ENCODE measurements at regions not wholly inside any gene's neighbourhood (a gene's known extent, or its start where the extent isn't known, plus 50 kb on each side); places are given as distances from the start of the nearest gene placed in this dataset.
A peak's percentile ranks its signal among the peaks of the same experiment; 100 is the strongest.
"Not testable (repeated sequence)": the region's sequence is repeated elsewhere in the genome, so short reads cannot be mapped to it uniquely, and the experiment has no call there.

DNA sequence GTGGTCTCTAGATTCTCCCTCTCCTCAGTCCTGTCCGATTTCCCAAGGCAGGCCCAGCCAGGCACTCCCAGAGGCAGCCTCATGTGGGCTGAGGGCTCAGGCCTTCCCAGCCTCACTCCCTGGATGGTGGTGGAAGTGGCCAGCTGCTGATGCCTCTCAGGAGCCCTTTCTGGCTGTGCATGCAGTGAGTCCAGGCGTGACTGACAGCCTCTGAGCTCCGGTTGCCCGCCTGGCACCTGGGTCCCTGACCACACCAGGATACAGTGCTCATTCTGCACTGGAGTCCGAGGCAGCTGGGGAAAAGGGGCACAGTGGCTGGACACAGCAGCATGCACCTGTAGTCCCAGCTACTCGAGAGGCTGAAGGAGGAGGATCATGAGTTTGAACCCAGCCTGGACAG is 132.6 kb downstream of the CUL2 start:
- TF ChIP-seq, protein P1, sequence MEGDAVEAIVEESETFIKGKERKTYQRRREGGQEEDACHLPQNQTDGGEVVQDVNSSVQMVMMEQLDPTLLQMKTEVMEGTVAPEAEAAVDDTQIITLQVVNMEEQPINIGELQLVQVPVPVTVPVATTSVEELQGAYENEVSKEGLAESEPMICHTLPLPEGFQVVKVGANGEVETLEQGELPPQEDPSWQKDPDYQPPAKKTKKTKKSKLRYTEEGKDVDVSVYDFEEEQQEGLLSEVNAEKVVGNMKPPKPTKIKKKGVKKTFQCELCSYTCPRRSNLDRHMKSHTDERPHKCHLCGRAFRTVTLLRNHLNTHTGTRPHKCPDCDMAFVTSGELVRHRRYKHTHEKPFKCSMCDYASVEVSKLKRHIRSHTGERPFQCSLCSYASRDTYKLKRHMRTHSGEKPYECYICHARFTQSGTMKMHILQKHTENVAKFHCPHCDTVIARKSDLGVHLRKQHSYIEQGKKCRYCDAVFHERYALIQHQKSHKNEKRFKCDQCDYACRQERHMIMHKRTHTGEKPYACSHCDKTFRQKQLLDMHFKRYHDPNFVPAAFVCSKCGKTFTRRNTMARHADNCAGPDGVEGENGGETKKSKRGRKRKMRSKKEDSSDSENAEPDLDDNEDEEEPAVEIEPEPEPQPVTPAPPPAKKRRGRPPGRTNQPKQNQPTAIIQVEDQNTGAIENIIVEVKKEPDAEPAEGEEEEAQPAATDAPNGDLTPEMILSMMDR (IDR thresholded peaks at IDR 0.05; ENCODE audit: low read depth, low read length): no peak
- in situ Hi-C loops (cut with HindIII; ENCODE audit: low sequenced_read_pairs): no loop called here
- no peak for DNase-seq (ENCODE audit: low read depth, low spot score)
- H3K4me3 ChIP-seq (ENCODE audit: low read depth, low read length): no peak overlapping the region

DNA sequence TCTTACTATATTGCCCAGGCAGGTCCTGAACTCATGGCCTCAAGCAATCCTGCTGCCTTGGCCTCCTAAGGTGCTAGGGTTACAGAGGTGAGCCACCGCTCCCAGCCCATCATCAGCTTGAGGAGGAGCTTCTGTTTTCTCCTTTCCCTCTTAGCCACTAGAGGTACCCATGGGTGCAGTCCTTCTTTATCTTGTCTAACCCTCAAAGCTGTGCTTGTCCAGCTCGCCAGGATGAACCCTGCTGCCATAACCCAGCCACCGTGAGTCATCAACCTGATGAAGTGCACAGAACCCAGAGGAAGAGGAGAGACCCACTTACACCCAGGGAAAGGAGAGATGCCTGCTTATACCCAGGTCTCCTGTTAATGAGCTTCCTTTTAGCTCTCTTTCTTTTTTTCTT is 133.4 kb downstream of the CUL2 start:
- TF ChIP-seq, protein P1 (IDR thresholded peaks at IDR 0.05; ENCODE audit: low read depth, low read length): no peak
- DNase-seq (ENCODE audit: low read depth, low spot score): no peak
- H3K4me3 ChIP-seq (ENCODE audit: low read depth, low read length): no peak overlapping the region
- in situ Hi-C loops (cut with HindIII; ENCODE audit: low sequenced_read_pairs): no loop called here

DNA sequence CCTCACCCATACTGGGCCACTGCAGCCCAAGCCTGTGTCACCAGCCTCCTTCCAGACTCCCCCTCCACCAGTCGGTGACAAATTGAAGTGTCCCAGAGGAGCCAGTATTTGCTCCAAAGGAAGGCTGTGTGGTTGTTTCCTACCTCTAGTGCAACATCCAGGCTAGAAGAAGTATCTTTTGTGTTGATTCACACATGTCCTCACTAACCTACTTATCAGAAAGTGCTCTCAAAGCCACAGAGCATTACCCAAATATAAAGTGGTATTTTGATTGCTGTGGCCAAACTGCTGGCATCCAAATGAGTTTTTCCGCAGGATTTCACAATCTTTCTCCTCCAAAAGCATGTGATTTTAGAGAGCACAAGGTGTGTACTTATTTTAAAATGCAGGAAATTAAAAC is 134.8 kb downstream of the CUL2 start:
- TF ChIP-seq, protein P1 (IDR thresholded peaks at IDR 0.05; ENCODE audit: low read depth, low read length): no peak
- no peak overlapping the region for H3K4me3 ChIP-seq (ENCODE audit: low read depth, low read length)
- DNase-seq (ENCODE audit: low read depth, low spot score): no peak
- in situ Hi-C loops (cut with HindIII; ENCODE audit: low sequenced_read_pairs): no loop called here

DNA sequence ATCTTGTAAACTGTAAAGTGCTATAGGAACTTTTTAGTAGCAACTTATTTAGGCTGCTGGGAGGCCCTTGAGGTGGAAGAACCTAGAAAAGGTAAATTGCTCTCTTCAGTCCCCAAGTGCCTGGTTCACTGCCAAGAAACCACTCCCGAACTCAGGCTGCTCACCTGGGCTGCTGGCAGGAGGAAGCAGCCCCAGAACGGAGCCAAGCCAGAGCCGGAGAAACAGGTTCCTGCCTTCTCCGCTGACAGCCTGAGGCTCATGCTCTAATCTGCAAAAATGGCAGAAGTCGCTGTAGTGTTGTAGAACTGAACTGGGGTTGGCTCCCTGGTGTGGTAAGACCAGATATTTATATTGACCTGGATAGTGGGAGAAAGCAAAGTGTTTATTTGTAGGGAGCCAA is 136.0 kb downstream of the CUL2 start:
- TF ChIP-seq, protein P1 (IDR thresholded peaks at IDR 0.05; ENCODE audit: low read depth, low read length): no peak
- DNase-seq (ENCODE audit: low read depth, low spot score): no peak
- no peak overlapping the region for H3K4me3 ChIP-seq (ENCODE audit: low read depth, low read length)
- in situ Hi-C loops (cut with HindIII; ENCODE audit: low sequenced_read_pairs): no loop called here

DNA sequence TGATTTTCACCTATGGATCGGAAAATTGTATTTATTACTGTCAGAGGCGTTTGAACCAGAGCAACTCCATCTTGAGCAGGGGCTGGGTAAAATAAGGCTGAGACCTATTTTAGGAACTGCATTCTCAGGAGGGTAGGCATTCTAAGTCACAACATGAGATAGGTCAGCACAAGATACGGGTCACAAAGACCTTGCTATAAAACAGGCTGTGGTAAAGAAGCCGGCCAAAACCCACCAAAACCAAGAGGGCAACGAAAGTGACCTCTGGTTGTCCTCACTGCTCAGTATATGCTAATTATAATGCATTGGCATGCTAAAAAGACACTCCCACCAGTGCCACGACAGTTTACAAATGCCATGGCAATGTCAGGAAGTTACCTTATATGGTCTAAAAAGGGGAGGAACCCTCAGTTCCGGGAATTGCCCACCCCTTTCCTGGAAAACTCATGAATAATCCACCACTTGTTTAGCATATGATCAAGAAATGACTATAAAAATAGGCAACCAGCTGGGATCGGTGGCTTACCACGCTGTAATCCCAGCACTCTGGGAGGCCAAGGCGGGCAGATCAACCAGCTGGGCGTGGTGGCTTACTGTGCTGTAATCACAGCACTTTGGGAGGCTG is 136.3 kb upstream of the PARD3 start:
- H3K4me3 ChIP-seq (ENCODE audit: low read depth, low read length); in situ Hi-C loops (cut with HindIII; ENCODE audit: low sequenced_read_pairs): not testable (repeated sequence)
- DNase-seq (ENCODE audit: low read depth, low spot score): peak; percentile 45

DNA sequence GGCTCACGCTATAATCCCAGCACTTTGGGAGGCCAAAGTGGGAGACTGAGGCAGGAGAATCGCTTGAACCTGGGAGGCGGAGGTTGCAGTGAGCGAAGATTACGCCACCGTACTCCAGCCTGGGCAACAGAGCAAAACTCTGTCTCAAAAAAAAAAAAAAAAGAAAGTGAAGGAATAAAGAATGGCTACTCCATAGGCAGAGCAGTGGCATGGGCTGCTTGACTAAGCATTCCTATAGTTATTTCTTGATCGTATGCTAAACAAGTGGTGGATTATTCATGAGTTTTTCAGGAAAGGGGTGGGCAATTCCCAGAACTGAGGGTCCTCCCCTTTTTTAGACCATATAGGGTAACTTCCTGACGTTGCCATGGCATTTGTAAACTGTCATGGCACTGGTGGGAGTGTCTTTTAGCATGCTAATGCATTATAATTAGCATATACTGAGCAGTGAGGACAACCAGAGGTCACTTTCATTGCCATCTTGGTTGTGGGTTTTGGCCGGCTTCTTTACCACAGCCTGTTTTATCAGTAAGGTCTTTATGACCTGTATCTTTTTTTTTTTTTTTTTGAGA is 130.9 kb upstream of the PARD3 start:
- in situ Hi-C loops (cut with HindIII; ENCODE audit: low sequenced_read_pairs); H3K4me3 ChIP-seq (ENCODE audit: low read depth, low read length); DNase-seq (ENCODE audit: low read depth, low spot score): not testable (repeated sequence)

DNA sequence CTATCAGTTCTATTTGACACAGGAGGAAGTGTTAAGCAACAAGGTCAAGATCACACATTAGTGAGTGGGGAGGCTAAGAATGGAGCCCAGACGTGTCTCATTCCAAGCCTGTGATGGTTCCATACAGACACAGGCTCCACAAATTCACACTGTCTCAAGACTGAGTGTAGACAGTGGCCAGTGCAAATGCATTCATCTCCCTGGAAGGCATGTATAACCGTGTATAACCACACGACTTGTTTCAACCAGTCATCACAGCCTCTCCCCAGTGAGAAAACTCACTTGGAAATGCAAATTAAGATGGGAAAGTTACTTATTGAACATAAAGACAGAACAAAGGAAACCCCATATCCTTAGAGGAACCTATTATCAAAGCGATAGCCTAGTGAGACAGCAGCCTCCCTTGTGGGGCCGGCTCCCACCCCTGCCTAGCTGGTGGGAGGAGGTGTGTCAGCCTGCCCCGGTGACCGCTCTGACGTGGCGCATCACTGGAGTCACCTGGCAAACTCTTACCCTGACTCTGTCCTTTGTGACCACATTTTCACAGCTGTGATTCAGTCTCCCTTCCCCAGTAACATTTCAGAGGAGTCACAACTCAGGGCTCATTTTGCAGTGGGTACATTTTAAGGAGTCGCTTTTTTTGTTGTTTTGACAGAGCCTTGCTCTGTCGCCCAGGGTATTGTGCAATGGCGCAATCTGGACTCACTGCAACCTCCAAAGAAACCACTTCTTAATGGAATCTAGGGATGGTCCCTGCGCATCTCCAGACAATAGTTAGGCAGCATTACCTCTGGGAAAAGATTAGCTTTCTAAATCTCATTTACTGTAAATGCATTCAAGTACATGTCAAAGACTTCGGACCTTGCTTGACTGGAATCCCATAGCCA is 126.6 kb upstream of the PARD3 start:
- in situ Hi-C loops (cut with HindIII; ENCODE audit: low sequenced_read_pairs): no loop called here
- TF ChIP-seq, protein P1 (IDR thresholded peaks at IDR 0.05; ENCODE audit: low read depth, low read length): no peak
- no peak overlapping the region for H3K4me3 ChIP-seq (ENCODE audit: low read depth, low read length)
- DNase-seq (ENCODE audit: low read depth, low spot score): peak; percentile 9

Measured in astrocyte of the spinal cord (primary cell).